Omental fat pad (tissue), 3 donors: ENCODE measurements at regions not wholly inside any gene's neighbourhood (a gene's known extent, or its start where the extent isn't known, plus 50 kb on each side); places are given as distances from the start of the nearest gene placed in this dataset.

ENCODE experiments used
- ATAC-seq: fragments of 150-250 bp; one replicate; pipeline ENCODE4 v1.9.1; 2016; ENCODE audit warnings: mild to moderate bottlenecking, moderate library complexity; ENCODE audit not compliant: low FRiP score
- DNase-seq: peaks from one replicate; pipeline ENCODE4 v3.0.0-alpha.2; 2019; ENCODE audit warnings: low spot score
- TF ChIP-seq, protein P1 (sequence below), 3 donors: fragments of 450-650 bp; IDR thresholded peaks; one replicate each; pipeline ENCODE4 v1.5.1; 2016 to 2017; ENCODE audit warnings: antibody characterized with exemption in 3 of 3, mild to moderate bottlenecking in 3 of 3, moderate library complexity in 2 of 3

DNA sequence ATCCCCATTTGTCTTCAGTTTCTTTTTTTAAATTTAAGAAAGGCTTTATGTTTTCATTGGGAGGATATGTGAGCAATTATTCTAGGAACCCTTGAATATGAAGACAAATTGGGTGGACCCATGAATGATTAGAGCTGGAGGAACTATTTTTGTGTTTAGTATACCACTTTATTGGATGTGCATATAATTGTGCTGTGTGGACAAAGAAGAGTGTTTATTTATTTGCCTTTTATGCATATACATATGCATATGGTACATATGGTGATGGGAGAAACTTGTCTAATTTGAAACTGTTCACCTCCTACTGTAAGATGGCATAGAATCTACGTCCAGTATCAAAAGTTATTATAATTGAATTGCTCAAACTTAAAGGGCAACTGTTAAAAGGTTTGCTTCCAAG is 94.8 kb upstream of the CENPW start:
- ATAC-seq: no peak
- TF ChIP-seq, protein P1, sequence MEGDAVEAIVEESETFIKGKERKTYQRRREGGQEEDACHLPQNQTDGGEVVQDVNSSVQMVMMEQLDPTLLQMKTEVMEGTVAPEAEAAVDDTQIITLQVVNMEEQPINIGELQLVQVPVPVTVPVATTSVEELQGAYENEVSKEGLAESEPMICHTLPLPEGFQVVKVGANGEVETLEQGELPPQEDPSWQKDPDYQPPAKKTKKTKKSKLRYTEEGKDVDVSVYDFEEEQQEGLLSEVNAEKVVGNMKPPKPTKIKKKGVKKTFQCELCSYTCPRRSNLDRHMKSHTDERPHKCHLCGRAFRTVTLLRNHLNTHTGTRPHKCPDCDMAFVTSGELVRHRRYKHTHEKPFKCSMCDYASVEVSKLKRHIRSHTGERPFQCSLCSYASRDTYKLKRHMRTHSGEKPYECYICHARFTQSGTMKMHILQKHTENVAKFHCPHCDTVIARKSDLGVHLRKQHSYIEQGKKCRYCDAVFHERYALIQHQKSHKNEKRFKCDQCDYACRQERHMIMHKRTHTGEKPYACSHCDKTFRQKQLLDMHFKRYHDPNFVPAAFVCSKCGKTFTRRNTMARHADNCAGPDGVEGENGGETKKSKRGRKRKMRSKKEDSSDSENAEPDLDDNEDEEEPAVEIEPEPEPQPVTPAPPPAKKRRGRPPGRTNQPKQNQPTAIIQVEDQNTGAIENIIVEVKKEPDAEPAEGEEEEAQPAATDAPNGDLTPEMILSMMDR (IDR thresholded peaks at IDR 0.05): no peak
- DNase-seq: no peak

DNA sequence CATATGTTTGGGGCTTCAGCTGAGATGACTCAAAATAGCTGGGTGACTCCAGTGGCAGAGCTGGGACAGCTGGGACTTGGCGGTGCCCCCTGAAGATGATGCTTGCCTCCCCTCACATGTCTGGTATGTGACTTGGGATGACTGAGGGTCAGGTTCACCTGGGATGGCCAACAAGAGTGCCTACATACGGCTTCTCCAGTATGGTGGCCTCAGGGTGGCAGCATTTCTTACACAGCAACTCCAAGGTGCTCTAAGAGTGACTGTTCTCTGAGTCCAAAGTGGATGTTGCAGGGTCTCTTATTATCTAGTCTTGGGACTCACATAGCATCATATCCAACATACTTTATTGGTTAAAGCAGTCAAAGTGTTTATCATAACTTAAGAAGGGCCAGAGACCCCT is 87.8 kb upstream of the CENPW start:
- no peak for ATAC-seq

DNA sequence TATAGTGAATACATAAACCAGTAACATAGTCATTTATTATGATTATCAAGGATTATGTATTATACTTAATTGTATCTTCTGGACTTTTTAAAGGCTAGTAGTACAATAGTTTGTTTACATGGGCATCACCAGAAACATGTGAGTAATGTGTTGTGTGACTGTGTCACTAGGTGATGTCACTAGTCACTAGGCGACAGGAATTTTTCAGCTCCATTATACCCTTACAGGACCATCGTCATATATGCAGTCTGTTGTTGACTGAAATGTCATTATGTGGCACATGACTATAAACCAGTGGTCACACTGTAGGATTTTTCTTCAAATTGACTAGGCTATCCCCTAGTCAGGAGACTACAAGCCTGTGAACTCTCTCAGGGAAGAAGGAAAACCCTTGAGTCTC is 86.5 kb upstream of the CENPW start:
- ATAC-seq: no peak
- TF ChIP-seq, protein P1 (IDR thresholded peaks at IDR 0.05): no peak

More for the DNA sequence above, 87.8 kb upstream of the CENPW start:
- DNase-seq: no peak
- TF ChIP-seq, protein P1 (IDR thresholded peaks at IDR 0.05): no peak

DNA sequence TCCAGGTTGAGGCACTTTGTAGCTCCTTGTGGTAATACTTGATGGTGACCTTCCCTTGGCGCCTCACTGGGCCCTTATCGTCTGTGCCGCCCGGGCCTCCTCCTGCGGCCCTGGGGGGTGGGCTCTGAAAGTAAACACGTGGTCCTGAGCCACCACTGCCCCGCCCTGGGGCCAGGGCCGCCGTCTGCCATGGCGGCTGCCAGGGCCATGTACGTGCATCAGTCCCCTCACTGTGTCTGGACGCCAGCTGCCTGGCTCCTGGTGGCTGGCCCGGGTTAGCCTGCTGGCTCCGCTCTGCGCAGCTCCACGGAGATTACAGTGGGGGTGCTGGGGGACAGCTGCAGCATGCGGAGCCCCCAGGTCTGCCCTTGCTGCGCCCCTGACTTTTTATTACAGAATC is 81.8 kb upstream of the CENPW start:
- ATAC-seq (peak; percentile 37), DNase-seq (no peak)

More for the DNA sequence above, 86.5 kb upstream of the CENPW start:
- no peak for DNase-seq

DNA sequence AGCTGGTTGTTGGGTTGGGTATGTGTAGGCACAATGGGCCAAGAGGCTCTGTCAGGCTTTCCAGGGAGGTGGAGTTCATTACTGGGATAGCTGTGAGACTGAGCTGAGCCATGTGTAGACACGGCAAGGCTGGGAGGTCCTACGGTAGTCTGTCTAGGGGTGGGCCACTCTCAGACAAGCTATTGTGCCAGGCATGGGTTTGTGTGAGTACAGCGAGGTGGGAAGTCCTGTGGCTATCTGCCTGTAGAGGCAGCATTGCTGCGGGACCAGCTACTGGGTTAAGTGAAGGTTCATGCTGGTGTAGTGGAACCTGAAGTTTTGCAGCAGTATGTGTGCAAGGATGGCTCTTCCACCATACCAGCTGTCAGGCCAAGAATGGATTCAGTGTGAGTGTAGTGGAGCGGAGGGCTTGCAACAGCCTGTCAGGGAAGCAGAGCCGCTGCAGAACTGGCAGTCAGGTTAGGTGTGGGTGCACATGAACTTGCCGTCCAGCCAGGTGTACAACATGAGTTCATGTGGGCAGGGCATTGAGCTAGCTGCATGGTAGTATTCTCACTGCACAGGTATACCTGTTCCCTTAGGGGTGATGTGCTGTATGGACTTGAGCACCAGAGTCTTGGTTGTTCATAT is 78.0 kb upstream of the CENPW start:
- TF ChIP-seq, protein P1 (IDR thresholded peaks at IDR 0.05): no peak
- DNase-seq (no peak), ATAC-seq (peak; percentile 23)

More for the DNA sequence above, 81.8 kb upstream of the CENPW start:
- TF ChIP-seq, protein P1 (IDR thresholded peaks at IDR 0.05): no peak

DNA sequence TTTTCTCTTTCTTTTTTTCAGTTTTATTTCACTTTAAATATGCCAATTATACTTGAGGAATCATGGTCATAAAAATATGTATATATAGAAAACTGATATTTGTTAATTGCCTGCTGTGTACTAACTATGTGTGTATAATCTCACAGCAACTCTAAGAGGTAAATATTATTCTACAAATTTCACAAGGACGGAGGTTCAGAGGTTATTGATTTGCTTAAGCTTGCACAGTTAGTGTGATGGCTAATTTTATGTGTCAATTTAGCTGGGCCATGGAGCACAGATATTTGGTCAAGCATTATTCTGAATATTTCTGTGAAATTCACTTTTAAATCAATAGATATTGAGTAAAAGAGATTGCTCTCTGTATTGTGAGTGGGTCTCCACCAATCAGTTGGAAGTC is 75.7 kb upstream of the CENPW start:
- ATAC-seq (no peak), DNase-seq (no peak)
- TF ChIP-seq, protein P1 (IDR thresholded peaks at IDR 0.05): no peak

DNA sequence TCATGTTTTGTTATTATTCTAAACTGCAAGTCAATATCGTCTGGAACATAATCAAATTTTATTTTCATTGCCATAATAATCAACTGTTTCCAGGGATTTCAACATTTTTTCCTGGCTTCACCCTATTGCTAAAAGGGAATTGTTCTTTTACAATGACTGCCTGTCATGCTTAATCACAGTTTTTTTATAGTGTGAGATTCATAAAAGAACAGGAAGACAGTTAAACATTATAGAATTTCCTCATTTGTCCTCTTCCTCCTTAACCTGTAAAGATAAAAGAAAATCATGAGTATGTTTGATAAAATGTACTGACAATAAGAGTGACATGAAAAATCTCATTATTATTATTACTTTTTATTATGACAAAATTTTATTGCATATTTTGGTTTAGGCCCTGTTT is 73.3 kb upstream of the CENPW start:
- DNase-seq (no peak), ATAC-seq (no peak)
- TF ChIP-seq, protein P1 (IDR thresholded peaks at IDR 0.05): no peak
